GM12878 (cell line): ENCODE measurements at regions not wholly inside any gene's neighbourhood (a gene's known extent, or its start where the extent isn't known, plus 50 kb on each side); places are given as distances from the start of the nearest gene placed in this dataset.

ENCODE experiments used
- ATAC-seq: fragments of 200-7000 bp; cut with Tn5 transposase; 3 replicates; pipeline ENCODE4 v1.9.1; 2020; ENCODE audit warnings: mild to moderate bottlenecking, moderate library complexity
- BruUV-seq: library from RNA; stranded (reverse); fragments of 400-500 nt; replicated peaks from 2 replicates; lab custom pipeline; 2021; lab: Mats Ljungman, UMichigan
- CTCF ChIA-PET: fragments of 300-600 bp; sonication (Branson Sonifier 250); formaldehyde crosslinking; extraction: SDS; loops from one replicate; lab custom pipeline; 2021; ENCODE audit warnings: inconsistent platforms; lab: Yijun Ruan, JAX
- POLR2A ChIA-PET: fragments of 350-600 bp; formaldehyde crosslinking; extraction: SDS; loops from one replicate; lab custom pipeline; 2021; ENCODE audit warnings: inconsistent platforms; lab: Charles Lee
- RAD21 ChIA-PET: fragments of 300-600 bp; sonication (Branson Sonifier 250); formaldehyde crosslinking; loops from one replicate; lab custom pipeline; 2023; ENCODE audit warnings: antibody characterized with exemption; ENCODE audit not compliant: unreplicated experiment; lab: Charles Lee
- SMC1A ChIA-PET: fragments of 300-600 bp; sonication (Branson Sonifier 250); formaldehyde crosslinking; loops from one replicate; lab custom pipeline; 2023; ENCODE audit not compliant: unreplicated experiment, uncharacterized antibody; lab: Charles Lee
- DNase-seq: peaks from one replicate; pipeline ENCODE4 v3.0.0-alpha.2; 2011; ENCODE audit warnings: low read depth, low spot score
- FAIRE-seq: peaks from 3 replicates; lab custom pipeline; 2011; peaks lifted over from hg19 to GRCh38; lab: Jason Lieb, UNC
- H2AFZ ChIP-seq: 2 replicates; pipeline ENCODE4 v1.6.0; 2011; ENCODE audit warnings: low read depth, low read length, control low read depth; ENCODE audit not compliant: control insufficient read depth
- H3K27ac ChIP-seq: 2 replicates; pipeline ENCODE4 v1.5.1; 2011; ENCODE audit warnings: control low read depth; ENCODE audit not compliant: control insufficient read depth, insufficient read depth
- H3K27me3 ChIP-seq, 2 experiments: replicated peaks in 1 of 2; 2 replicates each; pipeline versions ENCODE4 v1.6.0 to v1.6.1; 2011; ENCODE audit warnings: low read length in 1 of 2; ENCODE audit not compliant: control insufficient read depth in 2 of 2, insufficient read depth in 2 of 2
- H3K36me3 ChIP-seq, 2 experiments: 2 replicates each; pipeline ENCODE4 v1.5.1; 2011; ENCODE audit warnings: low read length in 1 of 2; ENCODE audit not compliant: control insufficient read depth in 2 of 2, insufficient read depth in 2 of 2
- H3K4me1 ChIP-seq: 2 replicates; pipeline ENCODE4 v1.6.1; 2011; ENCODE audit warnings: mild to moderate bottlenecking, low read length, moderate library complexity, mixed read lengths; ENCODE audit not compliant: control insufficient read depth, insufficient read depth
- H3K4me2 ChIP-seq: 2 replicates; pipeline ENCODE4 v1.6.0; 2011; ENCODE audit warnings: control low read depth; ENCODE audit not compliant: control insufficient read depth, insufficient read depth
- H3K4me3 ChIP-seq: fragments of 200-600 bp; sonication (generic); 2 replicates; pipeline ENCODE4 v1.5.1; 2016
- H3K79me2 ChIP-seq: 2 replicates; pipeline ENCODE4 v1.6.0; 2011; ENCODE audit warnings: low read length; ENCODE audit not compliant: control insufficient read depth, insufficient read depth
- H3K9ac ChIP-seq: 2 replicates; pipeline ENCODE4 v1.8.0; 2011; ENCODE audit warnings: low read length, control low read depth, mixed read lengths; ENCODE audit not compliant: control insufficient read depth, insufficient read depth
- H3K9me3 ChIP-seq: replicated peaks from 3 replicates; pipeline ENCODE4 v1.5.1; 2011; ENCODE audit warnings: mild to moderate bottlenecking, low read length; ENCODE audit not compliant: control insufficient read depth, insufficient read depth
- H4K20me1 ChIP-seq: 2 replicates; pipeline ENCODE4 v1.6.0; 2011; ENCODE audit not compliant: control insufficient read depth, insufficient read depth
- ATF7 ChIP-seq: fragments of 450-650 bp; IDR thresholded peaks from 2 replicates; pipeline ENCODE4 v1.6.1; 2016; ENCODE audit warnings: low read depth, mild to moderate bottlenecking
- BACH1 ChIP-seq: fragments of 450-650 bp; IDR thresholded peaks from 2 replicates; pipeline ENCODE4 v1.6.1; 2017; ENCODE audit warnings: mild to moderate bottlenecking, borderline replicate concordance
- BCL11A ChIP-seq: IDR thresholded peaks from 2 replicates; pipeline ENCODE4 v1.6.1; 2011; ENCODE audit warnings: low read depth, low read length
- BHLHE40 ChIP-seq, 2 experiments: fragments of 450-650 bp in 1 of 2; IDR thresholded peaks; 2 replicates each; pipeline ENCODE4 v1.6.1; 2011 to 2017; ENCODE audit warnings: low read depth in 2 of 2, borderline replicate concordance in 1 of 2, improper control_type of control experiment in 1 of 2, low read length in 1 of 2, mild to moderate bottlenecking in 1 of 2
- EP300 ChIP-seq, 2 experiments: fragments of 150-350 bp in 1 of 2; IDR thresholded peaks; 2 replicates each; pipeline ENCODE4 v1.6.1; 2011 to 2012; ENCODE audit warnings: low read depth in 2 of 2, low read length in 2 of 2, borderline replicate concordance in 1 of 2, improper control_type of control experiment in 1 of 2, inconsistent platforms in 1 of 2; ENCODE audit not compliant: control insufficient read depth in 1 of 2
- GATAD2B ChIP-seq: fragments of 450-650 bp; conservative IDR thresholded peaks from 2 replicates; pipeline ENCODE4 v1.6.1; 2017; ENCODE audit warnings: low read depth, mild to moderate bottlenecking, moderate library complexity
- IKZF2 ChIP-seq, 2 experiments: fragments of 450-650 bp; IDR thresholded peaks; 2 replicates each; pipeline ENCODE4 v1.6.1; 2017; ENCODE audit warnings: mild to moderate bottlenecking in 2 of 2, moderate library complexity in 2 of 2
- IRF4 ChIP-seq: IDR thresholded peaks from 2 replicates; pipeline ENCODE4 v1.6.1; 2011; ENCODE audit warnings: low read depth, low read length
- MEF2A ChIP-seq: IDR thresholded peaks from 2 replicates; pipeline ENCODE4 v1.6.1; 2011; ENCODE audit warnings: low read depth, mild to moderate bottlenecking, low read length, moderate library complexity; ENCODE audit not compliant: insufficient read depth
- NR2C1 ChIP-seq: fragments of 450-650 bp; IDR thresholded peaks from 2 replicates; pipeline ENCODE4 v1.6.1; 2017; ENCODE audit warnings: antibody characterized with exemption, mild to moderate bottlenecking, moderate library complexity
- PBX3 ChIP-seq: IDR thresholded peaks from 2 replicates; pipeline ENCODE4 v1.6.1; 2011; ENCODE audit warnings: mild to moderate bottlenecking, low read depth, low read length, moderate library complexity; ENCODE audit not compliant: insufficient replicate concordance
- POLR2A ChIP-seq: IDR thresholded peaks from 2 replicates; pipeline ENCODE4 v1.6.1; 2011; ENCODE audit warnings: low read depth, mild to moderate bottlenecking, low read length
- POLR2AphosphoS5 ChIP-seq: IDR thresholded peaks from 2 replicates; pipeline ENCODE4 v1.6.1; 2011; ENCODE audit warnings: mild to moderate bottlenecking, low read length, inconsistent platforms
- REST ChIP-seq: IDR thresholded peaks from 2 replicates; pipeline ENCODE4 v1.6.1; 2012; ENCODE audit warnings: mild to moderate bottlenecking, low read depth, low read length
- SREBF2 ChIP-seq: IDR thresholded peaks from 2 replicates; pipeline ENCODE4 v1.6.1; 2012; ENCODE audit warnings: mild to moderate bottlenecking, low read length
- TARDBP ChIP-seq: IDR thresholded peaks from 2 replicates; pipeline ENCODE4 v1.6.1; 2016; ENCODE audit warnings: borderline replicate concordance
- ZNF384 ChIP-seq: IDR thresholded peaks from 2 replicates; pipeline ENCODE4 v1.6.1; 2012; ENCODE audit warnings: low read depth, mild to moderate bottlenecking, low read length, improper control_type of control experiment, borderline replicate concordance
- WGBS: methylation state at CpG from one replicate; pipeline ENCODE4 v1.1.6; 2016; ENCODE audit warnings: low lambda C conversion rate; ENCODE audit not compliant: insufficient replicate concordance, insufficient coverage; ENCODE audit errors: missing lambda C conversion rate; 5-methylcytosine and 5-hydroxymethylcytosine counted together
- in situ Hi-C: fragments of 300-500 bp; cut with MboI; formaldehyde crosslinking; loops from 9 replicates; pipeline ENCODE4 v1.14.3; 2018; ENCODE audit warnings: mixed read lengths
- intact Hi-C: fragments of 100-400 bp; cut with micrococcal nuclease; formaldehyde crosslinking; loops from one replicate; pipeline ENCODE4 v1.14.2; 2022; ENCODE audit not compliant: unreplicated experiment
- TF ChIP-seq, protein P1 (sequence below): fragments of 450-650 bp; IDR thresholded peaks from 2 replicates; pipeline ENCODE4 v1.6.1; 2017; ENCODE audit warnings: mild to moderate bottlenecking, low read depth, inconsistent platforms; ENCODE audit not compliant: poor library complexity, severe bottlenecking

- H3K27ac ChIP-seq, result peak overlapping the region; percentile 95
- H2AFZ ChIP-seq, result peak overlapping the region; percentile 57
- no peaks in the 10 kb centered on the region; the same call in 2 of the 3 replicates for H3K9me3 ChIP-seq
- CTCF ChIA-PET, result interaction anchor here (0.6 to 2.6 kb wide), 7 partner anchors 8 to 534 kb away, joined by 3 to 12 read pairs (median 3); no protein-coding TSS in a partner anchor
- H3K4me2 ChIP-seq, result peak overlapping the region; percentile 95
- intact Hi-C loops, result no loop called here
- no peaks in the 10 kb centered on the region for H3K27me3 ChIP-seq
- peak overlapping the region; percentile 62 for H3K9ac ChIP-seq
- no TSS peak for BruUV-seq
- no peaks in the 10 kb centered on the region for H4K20me1 ChIP-seq
- SMC1A ChIA-PET, result interaction anchor here (0.6 to 6.2 kb wide), 28 partner anchors 8 to 322 kb away, joined by 3 to 44 read pairs (median 4); no protein-coding TSS in a partner anchor
- H3K4me1 ChIP-seq, result peaks cover 41% of the 10 kb centered on the region
- FAIRE-seq (peak; percentile 84), DNase-seq (peak; percentile 85), ATAC-seq (peak; percentile 95)
- 0% methylated on average over 2 of the region's 2 CpGs for WGBS
- H3K36me3 ChIP-seq, result no peaks in the 10 kb centered on the region
- in situ Hi-C loops, result no loop called here
- H3K79me2 ChIP-seq, result no peaks in the 10 kb centered on the region
- RAD21 ChIA-PET, result interaction anchor here (0.7 to 3.2 kb wide), 24 partner anchors 8 to 434 kb away, joined by 3 to 20 read pairs (median 4); no protein-coding TSS in a partner anchor
- POLR2A ChIA-PET, result interaction anchor here (0.5 to 3.6 kb wide), 13 partner anchors 8 to 369 kb away, joined by 3 to 15 read pairs (median 4); no protein-coding TSS in a partner anchor
- H3K4me3 ChIP-seq, result peak overlapping the region; percentile 44; the same call in 1 of the 2 replicates
- TF ChIP-seq PBX3 (no peak), BHLHE40 (IDR thresholded peaks at IDR 0.05; ENCODE audit: borderline replicate concordance in 1 of 2, low read depth in 2 of 2, low read length in 1 of 2) (peak in 1 of 2 experiments; percentile 44; a peak in 1 of 4 replicates), IRF4 (peak; percentile 68; the same call in 1 of the 2 replicates), ZNF384 (no peak), EP300 (IDR thresholded peaks at IDR 0.05; ENCODE audit: borderline replicate concordance in 1 of 2, control insufficient read depth in 1 of 2, low read depth in 2 of 2, low read length in 2 of 2) (peak; percentile 75 to 81), TARDBP (no peak), SREBF2 (no peak), POLR2AphosphoS5 (peak; percentile 71; the same call in 1 of the 2 replicates), MEF2A (peak; percentile 82), IKZF2 (IDR thresholded peaks at IDR 0.05) (peak; percentile 85 to 90; a peak in 3 of 4 replicates), BCL11A (peak; percentile 78; the same call in 1 of the 2 replicates), GATAD2B (peak; percentile 46), BACH1 (peak; percentile 42; the same call in 1 of the 2 replicates), POLR2A (peak; percentile 55; the same call in 1 of the 2 replicates), ATF7 (peak; percentile 77), NR2C1 (no peak), REST (0 out of 2 replicates have a peak, but pooled peaks have one; percentile 56)
- TF ChIP-seq, protein P1, sequence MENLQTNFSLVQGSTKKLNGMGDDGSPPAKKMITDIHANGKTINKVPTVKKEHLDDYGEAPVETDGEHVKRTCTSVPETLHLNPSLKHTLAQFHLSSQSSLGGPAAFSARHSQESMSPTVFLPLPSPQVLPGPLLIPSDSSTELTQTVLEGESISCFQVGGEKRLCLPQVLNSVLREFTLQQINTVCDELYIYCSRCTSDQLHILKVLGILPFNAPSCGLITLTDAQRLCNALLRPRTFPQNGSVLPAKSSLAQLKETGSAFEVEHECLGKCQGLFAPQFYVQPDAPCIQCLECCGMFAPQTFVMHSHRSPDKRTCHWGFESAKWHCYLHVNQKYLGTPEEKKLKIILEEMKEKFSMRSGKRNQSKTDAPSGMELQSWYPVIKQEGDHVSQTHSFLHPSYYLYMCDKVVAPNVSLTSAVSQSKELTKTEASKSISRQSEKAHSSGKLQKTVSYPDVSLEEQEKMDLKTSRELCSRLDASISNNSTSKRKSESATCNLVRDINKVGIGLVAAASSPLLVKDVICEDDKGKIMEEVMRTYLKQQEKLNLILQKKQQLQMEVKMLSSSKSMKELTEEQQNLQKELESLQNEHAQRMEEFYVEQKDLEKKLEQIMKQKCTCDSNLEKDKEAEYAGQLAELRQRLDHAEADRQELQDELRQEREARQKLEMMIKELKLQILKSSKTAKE, result peak; percentile 55
These were observed 195.2 kb downstream of the TOMM20 start for GRCh38 chr1:234933475-234933874.
